Panc1 (cell line): ENCODE measurements at regions not wholly inside any gene's neighbourhood (a gene's known extent, or its start where the extent isn't known, plus 50 kb on each side); places are given as distances from the start of the nearest gene placed in this dataset.

Experiments used
- ATAC-seq: fragments of 200-7000 bp; cut with Tn5 transposase; 2 replicates; pipeline ENCODE4 v1.9.1; 2020; ENCODE audit warnings: mild to moderate bottlenecking, moderate library complexity
- BruUV-seq: library from RNA; stranded (reverse); fragments of 400-500 nt; replicated peaks from 2 replicates; lab custom pipeline; 2021; lab: Mats Ljungman, UMichigan
- CTCF ChIA-PET: fragments of 300-600 bp; sonication (Branson Sonifier 250); formaldehyde crosslinking; loops from one replicate; lab custom pipeline; 2022; ENCODE audit warnings: antibody characterized with exemption; lab: Charles Lee
- POLR2A ChIA-PET: fragments of 300-600 bp; sonication (Branson Sonifier 250); formaldehyde crosslinking; loops from one replicate; lab custom pipeline; 2022; ENCODE audit warnings: antibody characterized with exemption; lab: Charles Lee
- DNase-seq: peaks from one replicate; pipeline ENCODE4 v3.0.0-alpha.2; 2010; ENCODE audit warnings: low read depth, low spot score
- H3K27ac ChIP-seq: 2 replicates; pipeline ENCODE4 v1.5.1; 2011; ENCODE audit warnings: mild to moderate bottlenecking, low read length, inconsistent platforms
- H3K27me3 ChIP-seq: fragments of 200-500 bp; sonication (Bioruptor generic); 2 replicates; pipeline ENCODE4 v1.6.0; 2014; ENCODE audit warnings: low read length, inconsistent platforms; ENCODE audit not compliant: control insufficient read depth, insufficient read depth
- H3K36me3 ChIP-seq: fragments of 200-500 bp; sonication (Bioruptor generic); 2 replicates; pipeline ENCODE4 v1.5.1; 2014; ENCODE audit warnings: inconsistent platforms, mild to moderate bottlenecking, low read length, moderate library complexity; ENCODE audit not compliant: control insufficient read depth, insufficient read depth
- H3K4me1 ChIP-seq: 2 replicates; pipeline ENCODE4 v1.5.1; 2011; ENCODE audit warnings: inconsistent platforms, mild to moderate bottlenecking, low read length, moderate library complexity; ENCODE audit not compliant: control insufficient read depth, insufficient read depth
- H3K4me3 ChIP-seq, 2 experiments: 2 replicates each; pipeline ENCODE4 v1.5.1; 2011 to 2012; ENCODE audit warnings: low read depth in 2 of 2, low read length in 2 of 2, mild to moderate bottlenecking in 2 of 2, inconsistent platforms in 1 of 2, moderate library complexity in 1 of 2
- H3K9me3 ChIP-seq: fragments of 200-500 bp; sonication (Bioruptor generic); 2 replicates; pipeline ENCODE4 v1.5.1; 2014; ENCODE audit warnings: low read depth, mild to moderate bottlenecking, inconsistent platforms, low read length, moderate library complexity; ENCODE audit not compliant: control insufficient read depth, insufficient read depth
- CTCF ChIP-seq: fragments of 450-650 bp; IDR thresholded peaks from 2 replicates; pipeline ENCODE4 v1.5.1; 2017; ENCODE audit warnings: mild to moderate bottlenecking
- POLR2AphosphoS5 ChIP-seq: IDR thresholded peaks from 2 replicates; pipeline ENCODE4 v1.6.1; 2012; ENCODE audit warnings: mild to moderate bottlenecking, low read depth, low read length, moderate library complexity
- REST ChIP-seq, 2 experiments: IDR thresholded peaks; 2 replicates each; pipeline ENCODE4 v1.6.1; 2011 to 2012; ENCODE audit warnings: low read depth in 2 of 2, control low read depth in 1 of 2, low read length in 1 of 2, mild to moderate bottlenecking in 1 of 2, moderate library complexity in 1 of 2; ENCODE audit not compliant: insufficient read depth in 1 of 2
- SIN3A ChIP-seq: IDR thresholded peaks from 2 replicates; pipeline ENCODE4 v1.6.1; 2012; ENCODE audit warnings: low read depth, mild to moderate bottlenecking, low read length, moderate library complexity, borderline replicate concordance; ENCODE audit not compliant: insufficient read depth
- TCF7L2 ChIP-seq: IDR thresholded peaks from 2 replicates; pipeline ENCODE4 v1.6.1; 2011; ENCODE audit warnings: mild to moderate bottlenecking, low read depth, low read length, inconsistent platforms
- in situ Hi-C: cut with HindIII; loops from 2 replicates; pipeline ENCODE4 v1.10.0; 2016; ENCODE audit warnings: low sequenced_read_pairs, low pct_unique_long_range_greater_than_20kb
- intact Hi-C: fragments of 100-400 bp; cut with micrococcal nuclease; formaldehyde crosslinking; loops from one replicate; pipeline ENCODE4 v1.10.0; 2022; ENCODE audit not compliant: unreplicated experiment

GRCh38 chr6:155589190-155589589 lies 133.6 kb upstream of the NOX3 start:
- H3K36me3 ChIP-seq = no peaks in the 10 kb centered on the region
- in situ Hi-C loops (no loop called here), intact Hi-C loops (no loop called here)
- ChIA-PET POLR2A (no interaction called here), CTCF (no interaction called here)
- H3K4me3 ChIP-seq = no peak overlapping the region
- H3K27ac ChIP-seq = no peak overlapping the region
- no peaks in the 10 kb centered on the region for H3K9me3 ChIP-seq
- H3K27me3 ChIP-seq = no peaks in the 10 kb centered on the region
- BruUV-seq = no TSS peak
- DNase-seq (no peak), ATAC-seq (no peak)
- H3K4me1 ChIP-seq = no peaks in the 10 kb centered on the region
- TF ChIP-seq POLR2AphosphoS5 = no peak
- no peak for TF ChIP-seq CTCF
- no peak for TF ChIP-seq TCF7L2
- TF ChIP-seq SIN3A = no peak
- TF ChIP-seq REST (IDR thresholded peaks at IDR 0.05; ENCODE audit: insufficient read depth in 1 of 2, low read depth in 2 of 2, low read length in 1 of 2) = no peak

GRCh38 chr6:155587817-155588216 lies 132.2 kb upstream of the NOX3 start:
- H3K27ac ChIP-seq = no peak overlapping the region
- no peaks in the 10 kb centered on the region for H3K27me3 ChIP-seq
- no peaks in the 10 kb centered on the region for H3K9me3 ChIP-seq
- intact Hi-C loops (no loop called here), in situ Hi-C loops (no loop called here)
- ATAC-seq (no peak), DNase-seq (no peak)
- TF ChIP-seq CTCF = no peak
- no peaks in the 10 kb centered on the region for H3K36me3 ChIP-seq
- ChIA-PET CTCF (no interaction called here), POLR2A (no interaction called here)
- no peak overlapping the region for H3K4me3 ChIP-seq
- H3K4me1 ChIP-seq = no peaks in the 10 kb centered on the region
- no TSS peak for BruUV-seq

- Histone ChIP-seq H3K36me3 (no peaks in the 10 kb centered on the region), H3K27ac (no peak overlapping the region), H3K4me3 (no peak overlapping the region), H3K27me3 (no peaks in the 10 kb centered on the region), H3K9me3 (no peaks in the 10 kb centered on the region), H3K4me1 (no peaks in the 10 kb centered on the region)
- ChIA-PET CTCF (no interaction called here), POLR2A (no interaction called here)
- no peak for ATAC-seq
- BruUV-seq = no TSS peak
- no peak for DNase-seq
- TF ChIP-seq REST (IDR thresholded peaks at IDR 0.05; ENCODE audit: insufficient read depth in 1 of 2, low read depth in 2 of 2, low read length in 1 of 2) = no peak
- TF ChIP-seq TCF7L2 = no peak
- TF ChIP-seq POLR2AphosphoS5 = no peak
- TF ChIP-seq CTCF = no peak
- no peak for TF ChIP-seq SIN3A
- intact Hi-C loops = no loop called here
- in situ Hi-C loops = no loop called here
Measured at GRCh38 chr6:155586090-155586489, 130.5 kb upstream of the NOX3 start.
